MM.1S (cell line): ENCODE measurements at regions not wholly inside any gene's neighbourhood (a gene's known extent, or its start where the extent isn't known, plus 50 kb on each side); places are given as distances from the start of the nearest gene placed in this dataset.

Source experiments
- EZH2 ChIP-seq: fragments of 300-600 bp; sonication (generic); optimal IDR thresholded peaks from 2 replicates; pipeline ENCODE3; 2017; ENCODE audit warnings: low read depth, mild to moderate bottlenecking, antibody characterized with exemption, low read length, mixed read lengths
- TF ChIP-seq, protein P1 (sequence below): fragments of 300-600 bp; sonication (generic); IDR thresholded peaks from 2 replicates; pipeline ENCODE4 v1.5.1; 2016; ENCODE audit warnings: antibody characterized with exemption, low read length, mixed read lengths

DNA sequence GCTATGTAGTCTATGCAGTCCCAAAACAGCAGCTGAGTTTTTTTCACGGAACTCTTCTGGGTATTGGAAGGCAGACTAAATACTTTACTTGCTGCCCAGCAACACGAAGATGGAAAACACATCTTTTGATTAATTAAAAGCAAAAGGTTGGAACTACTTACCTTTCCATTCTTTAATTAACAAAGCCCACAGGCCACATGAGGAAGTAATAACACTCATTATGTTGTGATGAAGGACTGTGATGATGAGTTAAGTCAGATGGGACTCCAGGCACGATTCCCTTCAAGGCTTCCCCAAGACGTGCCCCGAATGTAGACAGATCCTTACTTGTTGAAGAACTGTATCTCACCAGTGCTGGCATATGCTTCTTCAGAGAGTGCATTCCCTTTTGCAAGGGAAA lies 129.0 kb downstream of the WIF1 start:
- TF ChIP-seq, protein P1, sequence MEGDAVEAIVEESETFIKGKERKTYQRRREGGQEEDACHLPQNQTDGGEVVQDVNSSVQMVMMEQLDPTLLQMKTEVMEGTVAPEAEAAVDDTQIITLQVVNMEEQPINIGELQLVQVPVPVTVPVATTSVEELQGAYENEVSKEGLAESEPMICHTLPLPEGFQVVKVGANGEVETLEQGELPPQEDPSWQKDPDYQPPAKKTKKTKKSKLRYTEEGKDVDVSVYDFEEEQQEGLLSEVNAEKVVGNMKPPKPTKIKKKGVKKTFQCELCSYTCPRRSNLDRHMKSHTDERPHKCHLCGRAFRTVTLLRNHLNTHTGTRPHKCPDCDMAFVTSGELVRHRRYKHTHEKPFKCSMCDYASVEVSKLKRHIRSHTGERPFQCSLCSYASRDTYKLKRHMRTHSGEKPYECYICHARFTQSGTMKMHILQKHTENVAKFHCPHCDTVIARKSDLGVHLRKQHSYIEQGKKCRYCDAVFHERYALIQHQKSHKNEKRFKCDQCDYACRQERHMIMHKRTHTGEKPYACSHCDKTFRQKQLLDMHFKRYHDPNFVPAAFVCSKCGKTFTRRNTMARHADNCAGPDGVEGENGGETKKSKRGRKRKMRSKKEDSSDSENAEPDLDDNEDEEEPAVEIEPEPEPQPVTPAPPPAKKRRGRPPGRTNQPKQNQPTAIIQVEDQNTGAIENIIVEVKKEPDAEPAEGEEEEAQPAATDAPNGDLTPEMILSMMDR, result no peak
- no peak for TF ChIP-seq EZH2
